Kidney (tissue), 13 donors: ENCODE measurements at regions not wholly inside any gene's neighbourhood (a gene's known extent, or its start where the extent isn't known, plus 50 kb on each side); places are given as distances from the start of the nearest gene placed in this dataset.

Experiments
- DNase-seq, 5 donors: peaks; one replicate each; pipeline ENCODE4 v3.0.0-alpha.2; 2013 to 2020
- FAIRE-seq: peaks from 2 replicates; lab custom pipeline; 2012; peaks lifted over from hg19 to GRCh38; lab: Jason Lieb, UNC
- H3K27ac ChIP-seq, 2 donors: one replicate each; pipeline ENCODE4 v1.7.0; 2013; ENCODE audit warnings: low read depth in 2 of 2, low read length in 2 of 2, inconsistent platforms in 1 of 2
- H3K27me3 ChIP-seq: one replicate; pipeline ENCODE4 v1.7.1; 2013; ENCODE audit warnings: low read length, inconsistent platforms; ENCODE audit not compliant: control insufficient read depth, insufficient read depth
- H3K36me3 ChIP-seq, 3 donors: one replicate each; pipeline versions ENCODE4 v1.7.0 to v1.7.1; 2013; ENCODE audit warnings: low read length in 3 of 3, control low read depth in 1 of 3, inconsistent platforms in 1 of 3; ENCODE audit not compliant: insufficient read depth in 3 of 3, control insufficient read depth in 2 of 3
- H3K4me1 ChIP-seq, 3 donors: one replicate each; pipeline versions ENCODE4 v1.7.0 to v1.7.1; 2013; ENCODE audit warnings: low read length in 3 of 3, inconsistent platforms in 1 of 3, low read depth in 1 of 3; ENCODE audit not compliant: control insufficient read depth in 2 of 3, insufficient read depth in 2 of 3
- H3K4me3 ChIP-seq, 3 donors: one replicate each; pipeline versions ENCODE4 v1.7.0 to v1.8.1; 2013; ENCODE audit warnings: low read length in 3 of 3, control low read depth in 1 of 3, inconsistent platforms in 1 of 3
- H3K9ac ChIP-seq, 3 donors: one replicate each; pipeline versions ENCODE4 v1.7.0 to v1.7.1; 2013; ENCODE audit warnings: low read length in 3 of 3, control low read depth in 1 of 3, inconsistent platforms in 1 of 3
- H3K9me3 ChIP-seq, 3 donors: one replicate each; pipeline versions ENCODE4 v1.7.0 to v1.7.1; 2013; ENCODE audit warnings: low read length in 3 of 3, control low read depth in 1 of 3, inconsistent platforms in 1 of 3; ENCODE audit not compliant: control insufficient read depth in 2 of 3, insufficient read depth in 1 of 3
- intact Hi-C: fragments of 100-400 bp; cut with DNase I; formaldehyde crosslinking; loops from one replicate; pipeline ENCODE4 v1.11.1; 2022
- TF ChIP-seq, protein P1 (sequence below): IDR thresholded peaks from 3 replicates; pipeline ENCODE4 v1.5.1; 2012; ENCODE audit warnings: mild to moderate bottlenecking, moderate library complexity, borderline replicate concordance; ENCODE audit not compliant: insufficient read depth; ENCODE audit errors: extremely low read depth
- donor health status: control.
- donor health status: control.
- donor health status: control.
- donor health status: control.
- donor health status: control.
- donor health status: DM: yes; HTN: yes; CAD: no.
- donor health status: Normal renal cell carcinoma (clear cell type).

DNA sequence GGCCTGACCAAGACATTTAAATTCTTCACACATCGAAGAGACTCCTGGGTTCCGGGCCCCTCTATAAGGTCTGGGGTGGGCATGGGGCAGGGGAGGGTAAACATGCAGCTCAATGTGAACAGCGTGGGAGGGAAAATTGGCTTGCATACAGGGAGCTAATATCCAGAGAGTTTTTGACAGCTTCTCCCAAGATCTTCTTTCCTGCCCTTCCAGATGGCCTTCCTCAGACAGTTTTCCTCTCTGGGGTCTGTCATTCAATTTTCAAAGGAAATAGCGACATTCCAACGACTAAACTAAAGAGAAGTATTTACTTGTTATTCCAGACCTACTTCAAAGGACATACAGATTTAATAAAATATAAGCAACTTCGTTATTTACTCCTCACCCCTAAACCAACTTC, 1030.6 kb downstream of the MCTP2 start:
- Histone ChIP-seq H3K36me3 (no peaks in the 10 kb centered on the region), H3K9ac (no peak overlapping the region), H3K27ac (peak overlapping the region in 1 of 2 donors; percentile 43), H3K4me3 (no peak overlapping the region), H3K4me1 (peaks cover 0 to 5% (median 5%) of the 10 kb centered on the region in 3 donors), H3K9me3 (no peaks in the 10 kb centered on the region), H3K27me3 (no peaks in the 10 kb centered on the region)
- FAIRE-seq (no peak), DNase-seq (peak in 1 of 5 donors; percentile 58)
- intact Hi-C loops = no loop called here
- TF ChIP-seq, protein P1, sequence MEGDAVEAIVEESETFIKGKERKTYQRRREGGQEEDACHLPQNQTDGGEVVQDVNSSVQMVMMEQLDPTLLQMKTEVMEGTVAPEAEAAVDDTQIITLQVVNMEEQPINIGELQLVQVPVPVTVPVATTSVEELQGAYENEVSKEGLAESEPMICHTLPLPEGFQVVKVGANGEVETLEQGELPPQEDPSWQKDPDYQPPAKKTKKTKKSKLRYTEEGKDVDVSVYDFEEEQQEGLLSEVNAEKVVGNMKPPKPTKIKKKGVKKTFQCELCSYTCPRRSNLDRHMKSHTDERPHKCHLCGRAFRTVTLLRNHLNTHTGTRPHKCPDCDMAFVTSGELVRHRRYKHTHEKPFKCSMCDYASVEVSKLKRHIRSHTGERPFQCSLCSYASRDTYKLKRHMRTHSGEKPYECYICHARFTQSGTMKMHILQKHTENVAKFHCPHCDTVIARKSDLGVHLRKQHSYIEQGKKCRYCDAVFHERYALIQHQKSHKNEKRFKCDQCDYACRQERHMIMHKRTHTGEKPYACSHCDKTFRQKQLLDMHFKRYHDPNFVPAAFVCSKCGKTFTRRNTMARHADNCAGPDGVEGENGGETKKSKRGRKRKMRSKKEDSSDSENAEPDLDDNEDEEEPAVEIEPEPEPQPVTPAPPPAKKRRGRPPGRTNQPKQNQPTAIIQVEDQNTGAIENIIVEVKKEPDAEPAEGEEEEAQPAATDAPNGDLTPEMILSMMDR = no peak

DNA sequence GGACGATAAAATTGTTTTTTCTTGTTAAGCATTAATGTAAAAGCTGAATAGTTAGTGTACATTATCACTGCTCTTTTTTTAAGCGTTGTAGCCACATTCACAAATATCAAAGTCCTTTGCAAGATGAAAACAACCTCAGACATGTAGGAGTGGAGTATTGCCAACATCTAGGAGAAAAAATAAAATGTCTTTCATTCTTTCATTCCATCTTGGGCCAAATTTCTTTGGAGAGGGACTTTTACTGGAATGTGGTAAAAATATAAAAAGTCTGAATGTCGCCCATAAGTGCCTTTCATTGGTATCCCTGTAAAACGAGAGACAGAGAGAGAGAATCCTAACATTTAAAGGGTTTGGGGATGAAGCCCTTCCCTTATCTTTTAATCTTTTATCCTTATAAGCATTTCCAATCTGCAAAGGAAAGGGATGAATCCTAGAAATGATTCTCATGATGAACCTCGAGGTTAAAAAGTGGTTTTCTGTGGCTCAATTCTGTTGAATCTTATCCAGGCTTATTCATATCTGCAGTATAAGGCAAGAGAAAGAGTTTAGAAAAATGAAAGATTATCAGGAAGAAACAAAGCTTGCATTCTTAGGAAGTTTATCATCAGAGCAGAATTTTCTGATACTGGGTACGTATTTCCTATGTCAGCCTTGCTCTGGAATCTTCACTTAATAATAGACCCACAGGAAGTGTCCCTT, 1031.7 kb downstream of the MCTP2 start:
- H3K4me1 ChIP-seq = peaks cover 0 to 5% (median 5%) of the 10 kb centered on the region in 3 donors
- no peak overlapping the region for H3K4me3 ChIP-seq
- intact Hi-C loops = no loop called here
- H3K9ac ChIP-seq = no peak overlapping the region
- H3K27ac ChIP-seq = peak overlapping the region in 1 of 2 donors; percentile 73
- DNase-seq (no peak), FAIRE-seq (no peak)
- H3K9me3 ChIP-seq = no peaks in the 10 kb centered on the region
- H3K27me3 ChIP-seq = no peaks in the 10 kb centered on the region
- TF ChIP-seq, protein P1 = no peak
- no peaks in the 10 kb centered on the region for H3K36me3 ChIP-seq

DNA sequence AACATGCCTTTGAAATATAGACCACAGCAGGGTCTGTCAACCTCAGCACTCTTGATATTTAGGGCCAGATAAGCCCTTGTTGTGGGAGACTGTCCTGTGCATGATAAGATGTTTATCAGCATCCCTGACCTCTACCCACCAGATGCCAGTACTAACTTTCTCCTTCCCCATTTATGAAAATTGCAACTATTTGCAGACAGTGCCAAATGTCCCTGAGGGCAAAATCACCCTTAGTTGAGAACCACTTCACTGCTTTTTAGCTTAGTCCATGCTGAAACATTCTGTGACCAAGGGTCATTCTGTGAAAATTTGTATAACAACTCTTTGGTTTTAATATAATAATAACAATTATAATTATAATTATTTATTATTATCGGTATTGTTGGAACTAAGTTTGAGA, 1032.4 kb downstream of the MCTP2 start:
- intact Hi-C loops = no loop called here
- no peaks in the 10 kb centered on the region for H3K36me3 ChIP-seq
- H3K27ac ChIP-seq = peak overlapping the region in 1 of 2 donors; percentile 67
- peaks cover 0 to 5% (median 5%) of the 10 kb centered on the region in 3 donors for H3K4me1 ChIP-seq
- DNase-seq (no peak), FAIRE-seq (no peak)
- TF ChIP-seq, protein P1 = no peak
- H3K9me3 ChIP-seq = no peaks in the 10 kb centered on the region
- no peak overlapping the region for H3K4me3 ChIP-seq
- H3K27me3 ChIP-seq = no peaks in the 10 kb centered on the region
- no peak overlapping the region for H3K9ac ChIP-seq
